ENCODE measurements at regions not wholly inside any gene's neighbourhood (a gene's known extent, or its start where the extent isn't known, plus 50 kb on each side); places are given as distances from the start of the nearest gene placed in this dataset.

GRCh38 chr13:69595181-69595580 lies 512.4 kb upstream of the ATXN8OS start:
- TF ChIP-seq GABPA (IDR thresholded peaks at IDR 0.05; ENCODE audit: low read depth) (no peak), CTCF (IDR thresholded peaks at IDR 0.05; ENCODE audit: insufficient read depth, low read length) (no peak), REST (IDR thresholded peaks at IDR 0.05; ENCODE audit: insufficient replicate concordance, low read depth) (no peak), SPI1 (IDR thresholded peaks at IDR 0.05; ENCODE audit: borderline replicate concordance, low read depth) (no peak), POLR2AphosphoS5 (IDR thresholded peaks at IDR 0.05; ENCODE audit: low read depth) (no peak)
- H3K27ac ChIP-seq (replicated peaks), result no peak overlapping the region
- DNase-seq (ENCODE audit: low read depth in 1 of 2, low spot score in 1 of 2), result no peak
- no peak overlapping the region for H3K4me3 ChIP-seq (replicated peaks; ENCODE audit: insufficient read depth, low read length)
- H3K27me3 ChIP-seq (ENCODE audit: insufficient read depth, poor library complexity, severe bottlenecking), result no peaks in the 10 kb centered on the region

GRCh38 chr13:69591437-69591836 lies 516.2 kb upstream of the ATXN8OS start:
- TF ChIP-seq GABPA (IDR thresholded peaks at IDR 0.05; ENCODE audit: low read depth), result no peak
- TF ChIP-seq SPI1 (IDR thresholded peaks at IDR 0.05; ENCODE audit: borderline replicate concordance, low read depth), result no peak
- TF ChIP-seq CTCF (IDR thresholded peaks at IDR 0.05; ENCODE audit: insufficient read depth, low read length), result no peak
- no peak for TF ChIP-seq POLR2AphosphoS5 (IDR thresholded peaks at IDR 0.05; ENCODE audit: low read depth)
- TF ChIP-seq REST (IDR thresholded peaks at IDR 0.05; ENCODE audit: insufficient replicate concordance, low read depth), result no peak
- H3K27ac ChIP-seq (replicated peaks), result no peak overlapping the region
- DNase-seq (ENCODE audit: low read depth in 1 of 2, low spot score in 1 of 2), result no peak
- H3K4me3 ChIP-seq (replicated peaks; ENCODE audit: insufficient read depth, low read length), result no peak overlapping the region
- no peaks in the 10 kb centered on the region for H3K27me3 ChIP-seq (ENCODE audit: insufficient read depth, poor library complexity, severe bottlenecking)

- no peak overlapping the region for H3K27ac ChIP-seq (replicated peaks)
- no peaks in the 10 kb centered on the region for H3K27me3 ChIP-seq (ENCODE audit: insufficient read depth, poor library complexity, severe bottlenecking)
- no peak for TF ChIP-seq SPI1 (IDR thresholded peaks at IDR 0.05; ENCODE audit: borderline replicate concordance, low read depth)
- TF ChIP-seq CTCF (IDR thresholded peaks at IDR 0.05; ENCODE audit: insufficient read depth, low read length), result no peak
- TF ChIP-seq POLR2AphosphoS5 (IDR thresholded peaks at IDR 0.05; ENCODE audit: low read depth), result no peak
- no peak for TF ChIP-seq GABPA (IDR thresholded peaks at IDR 0.05; ENCODE audit: low read depth)
- no peak for TF ChIP-seq REST (IDR thresholded peaks at IDR 0.05; ENCODE audit: insufficient replicate concordance, low read depth)
- no peak for DNase-seq (ENCODE audit: low read depth in 1 of 2, low spot score in 1 of 2)
- no peak overlapping the region for H3K4me3 ChIP-seq (replicated peaks; ENCODE audit: insufficient read depth, low read length)
Measured at GRCh38 chr13:69589531-69590235, 517.9 kb upstream of the ATXN8OS start.

Measured in HL-60 (cell line).